Spleen (tissue), 11 donors: ENCODE measurements at regions not wholly inside any gene's neighbourhood (a gene's known extent, or its start where the extent isn't known, plus 50 kb on each side); places are given as distances from the start of the nearest gene placed in this dataset.

Experiments
- DNase-seq: peaks from one replicate; pipeline ENCODE4 v3.0.0-alpha.2; 2020
- H3K27ac ChIP-seq, 8 donors: fragments of 200-600 bp; sonication (generic) in 7 of 8; 1 replicate in 4 of 8; 2 replicates in 4 of 8; pipeline versions ENCODE4 v1.5.0 to v1.8.0; 2016 to 2021; ENCODE audit warnings: inconsistent platforms in 4 of 8, mild to moderate bottlenecking in 4 of 8, moderate library complexity in 1 of 8
- H3K27me3 ChIP-seq, 7 donors: fragments of 200-600 bp; sonication (generic) in 6 of 7; replicated peaks in 1 of 7; 1 replicate in 4 of 7; 2 replicates in 3 of 7; pipeline versions ENCODE4 v1.5.0 to v1.8.0; 2016 to 2021; ENCODE audit warnings: inconsistent platforms in 3 of 7, mild to moderate bottlenecking in 1 of 7
- H3K36me3 ChIP-seq, 6 donors: fragments of 200-600 bp; sonication (generic) in 5 of 6; 1 replicate in 4 of 6; 2 replicates in 2 of 6; pipeline versions ENCODE4 v1.5.0 to v1.8.0; 2016 to 2021; ENCODE audit warnings: inconsistent platforms in 2 of 6
- H3K4me1 ChIP-seq, 6 donors: fragments of 200-600 bp; sonication (generic) in 5 of 6; 1 replicate in 3 of 6; 2 replicates in 3 of 6; pipeline versions ENCODE4 v1.5.0 to v1.8.0; 2016 to 2021; ENCODE audit warnings: inconsistent platforms in 3 of 6
- H3K4me3 ChIP-seq, 8 donors: fragments of 200-600 bp; sonication (generic) in 7 of 8; 1 replicate in 4 of 8; 2 replicates in 4 of 8; pipeline versions ENCODE4 v1.5.0 to v1.8.0; 2016 to 2021; ENCODE audit warnings: inconsistent platforms in 4 of 8, mild to moderate bottlenecking in 4 of 8, moderate library complexity in 2 of 8
- H3K9me3 ChIP-seq, 8 donors: fragments of 200-600 bp; sonication (generic) in 7 of 8; 1 replicate in 4 of 8; 2 replicates in 4 of 8; pipeline versions ENCODE4 v1.5.0 to v1.8.0; 2016 to 2021; ENCODE audit warnings: inconsistent platforms in 4 of 8
- CTCF ChIP-seq, 11 experiments: fragments of 200-600 bp in 7 of 11; fragments of 450-650 bp in 4 of 11; sonication (generic) in 4 of 11; IDR thresholded peaks in 8 of 11; conservative IDR thresholded peaks in 3 of 11; 1 replicate in 7 of 11; 2 replicates in 4 of 11; pipeline versions ENCODE4 v1.4.0 to v1.8.0; 2016 to 2021; ENCODE audit warnings: antibody characterized with exemption in 11 of 11, inconsistent platforms in 4 of 11, mild to moderate bottlenecking in 1 of 11
- POLR2A ChIP-seq, 3 donors: fragments of 450-650 bp; IDR thresholded peaks; one replicate each; pipeline ENCODE4 v1.5.1; 2017; ENCODE audit warnings: antibody characterized with exemption in 3 of 3, mild to moderate bottlenecking in 1 of 3
- POLR2AphosphoS5 ChIP-seq, 3 donors: sonication (generic); formaldehyde crosslinking; IDR thresholded peaks; one replicate each; pipeline ENCODE4 v1.5.1; 2017; ENCODE audit warnings: antibody characterized with exemption in 3 of 3
- WGBS, 5 donors: extraction: QIAGEN DNeasy Blood & Tissue Kit in 3 of 5; methylation state at CpG; one replicate each; pipeline versions ENCODE4 v1.1.5 to v1.1.7; 2013 to 2018; 5-methylcytosine and 5-hydroxymethylcytosine counted together
- intact Hi-C: fragments of 100-400 bp; cut with DNase I; formaldehyde crosslinking; loops from one replicate; pipeline ENCODE4 v1.15.0; 2023; ENCODE audit warnings: low total_unique reads
- donor health status: healthy with polysubstance abuse.
- donor health status: DM: no; HTN: no; CAD: no; lungs with moderate emphysema.
- donor health status: DM: no; HTN: no; CAD: no.
- donor health status: Bipolar disorder and iron deficiency.
- donor health status: healthy.
- donor health status: DM: no; HTN: no; CAD: no.
- donor health status: DM: yes; HTN: yes; CAD: no.

- WGBS, 5 donors = 87 to 93% (median 89%) methylated on average over 12 of the region's 12 CpGs
- H3K4me1 ChIP-seq = peaks cover 0 to 19% (median 0%) of the 10 kb centered on the region in 6 donors
- TF ChIP-seq CTCF (IDR thresholded peaks at IDR 0.05 in 8 of 11, conservative IDR thresholded peaks at IDR 0.05 in 3 of 11) = no peak
- TF ChIP-seq POLR2AphosphoS5 (IDR thresholded peaks at IDR 0.05) = no peak
- TF ChIP-seq POLR2A (IDR thresholded peaks at IDR 0.05) = no peak
- H3K27me3 ChIP-seq = peaks cover 0 to 12% (median 0%) of the 10 kb centered on the region in 7 donors
- peak; percentile 52 for DNase-seq
- peaks cover 0 to 10% (median under 1%) of the 10 kb centered on the region in 8 donors for H3K9me3 ChIP-seq
- H3K27ac ChIP-seq = no peak overlapping the region
- H3K4me3 ChIP-seq = no peak overlapping the region
- no peaks in the 10 kb centered on the region for H3K36me3 ChIP-seq
- intact Hi-C loops = no loop called here
These were observed 259.2 kb downstream of the NDUFA10 start for GRCh38 chr2:239765911-239766310.

- Histone ChIP-seq H3K36me3 (no peaks in the 10 kb centered on the region), H3K4me1 (peaks cover 0 to 18% (median 0%) of the 10 kb centered on the region in 6 donors), H3K27me3 (peaks cover 0 to 18% (median 0%) of the 10 kb centered on the region in 7 donors), H3K9me3 (peaks cover 0 to 11% (median 7%) of the 10 kb centered on the region in 8 donors), H3K4me3 (no peak overlapping the region), H3K27ac (no peak overlapping the region)
- peak; percentile 59 for DNase-seq
- TF ChIP-seq CTCF (IDR thresholded peaks at IDR 0.05 in 8 of 11, conservative IDR thresholded peaks at IDR 0.05 in 3 of 11) = no peak
- no peak for TF ChIP-seq POLR2A (IDR thresholded peaks at IDR 0.05)
- TF ChIP-seq POLR2AphosphoS5 (IDR thresholded peaks at IDR 0.05) = no peak
- intact Hi-C loops = no loop called here
- 85 to 91% (median 88%) methylated on average over 16 to 17 of the region's 17 CpGs for WGBS, 5 donors
These were observed 259.9 kb downstream of the NDUFA10 start for GRCh38 chr2:239765076-239765845.

GRCh38 chr2:239763433-239764097 lies 261.6 kb downstream of the NDUFA10 start:
- H3K4me3 ChIP-seq = no peak overlapping the region

More at GRCh38 chr2:239763433-239764097, 261.6 kb downstream of the NDUFA10 start:
- Histone ChIP-seq H3K9me3 (peaks cover 0 to 12% (median 9%) of the 10 kb centered on the region in 8 donors), H3K4me1 (peaks cover 0 to 1% (median 0%) of the 10 kb centered on the region in 6 donors), H3K27ac (no peak overlapping the region), H3K36me3 (no peaks in the 10 kb centered on the region), H3K27me3 (peaks cover 0 to 14% (median 0%) of the 10 kb centered on the region in 7 donors)
- no peak for TF ChIP-seq POLR2AphosphoS5 (IDR thresholded peaks at IDR 0.05)
- no peak for TF ChIP-seq CTCF (IDR thresholded peaks at IDR 0.05 in 8 of 11, conservative IDR thresholded peaks at IDR 0.05 in 3 of 11)
- no peak for TF ChIP-seq POLR2A (IDR thresholded peaks at IDR 0.05)
- intact Hi-C loops = no loop called here
- peak; percentile 47 for DNase-seq
- 78 to 88% (median 81%) methylated on average over 13 of the region's 13 CpGs for WGBS, 5 donors
